GM19463 (cell line): ENCODE measurements at regions not wholly inside any gene's neighbourhood (a gene's known extent, or its start where the extent isn't known, plus 50 kb on each side); places are given as distances from the start of the nearest gene placed in this dataset.
"Not testable (repeated sequence)": the region's sequence is repeated elsewhere in the genome, so short reads cannot be mapped to it uniquely, and the experiment has no call there.

Experiments used
- ATAC-seq: cut with Tn5 transposase; IDR thresholded peaks from one replicate; pipeline ENCODE4 v1.9.1; 2021; ENCODE audit warnings: mild to moderate bottlenecking, moderate library complexity; ENCODE audit not compliant: unreplicated experiment

- no peak for ATAC-seq
Observed at GRCh38 chr21:17189963-17190362, 322.9 kb upstream of the CXADR start.

GRCh38 chr21:17191346-17191993, 321.4 kb upstream of the CXADR start:
- ATAC-seq, result no peak

GRCh38 chr21:17195351-17195750, 317.5 kb upstream of the CXADR start:
- ATAC-seq, result no peak

- no peak for ATAC-seq
Observed at GRCh38 chr21:17195976-17196375, 316.9 kb upstream of the CXADR start.

GRCh38 chr21:17196623-17197022, 316.2 kb upstream of the CXADR start:
- no peak for ATAC-seq

GRCh38 chr21:17197996-17198395, 314.8 kb upstream of the CXADR start:
- ATAC-seq, result no peak

- ATAC-seq, result no peak
Observed at GRCh38 chr21:17200250-17200649, 312.6 kb upstream of the CXADR start.

GRCh38 chr21:17201741-17202260, 311.0 kb upstream of the CXADR start:
- no peak for ATAC-seq

GRCh38 chr21:17214801-17215200, 298.0 kb upstream of the CXADR start:
- ATAC-seq, result no peak

- not testable (repeated sequence) for ATAC-seq
Observed at GRCh38 chr21:17219050-17219449, 293.8 kb upstream of the CXADR start.

GRCh38 chr21:17231124-17231523, 281.7 kb upstream of the CXADR start:
- no peak for ATAC-seq

GRCh38 chr21:17231771-17232170, 281.1 kb upstream of the CXADR start:
- no peak for ATAC-seq

GRCh38 chr21:17238468-17238867, 274.4 kb upstream of the CXADR start:
- no peak for ATAC-seq

- ATAC-seq, result no peak
Observed at GRCh38 chr21:17250778-17251241, 262.0 kb upstream of the CXADR start.

- ATAC-seq, result no peak
Observed at GRCh38 chr21:17257784-17258183, 255.1 kb upstream of the CXADR start.

- no peak for ATAC-seq
Observed at GRCh38 chr21:17264182-17264581, 248.7 kb upstream of the CXADR start.

- ATAC-seq, result no peak
Observed at GRCh38 chr21:17269760-17270159, 243.1 kb upstream of the CXADR start.

- no peak for ATAC-seq
Observed at GRCh38 chr21:17270229-17270628, 242.6 kb upstream of the CXADR start.

- no peak for ATAC-seq
Observed at GRCh38 chr21:17279663-17280062, 233.2 kb upstream of the CXADR start.

GRCh38 chr21:17293016-17293562, 219.8 kb upstream of the CXADR start:
- not testable (repeated sequence) for ATAC-seq

- no peak for ATAC-seq
Observed at GRCh38 chr21:17295997-17296396, 216.8 kb upstream of the CXADR start.

- not testable (repeated sequence) for ATAC-seq
Observed at GRCh38 chr21:17299576-17299975, 213.3 kb upstream of the CXADR start.

GRCh38 chr21:17327715-17328114, 185.1 kb upstream of the CXADR start:
- ATAC-seq, result not testable (repeated sequence)
